K562 (cell line): ENCODE measurements at regions not wholly inside any gene's neighbourhood (a gene's known extent, or its start where the extent isn't known, plus 50 kb on each side); places are given as distances from the start of the nearest gene placed in this dataset.

Source experiments
- ATAC-seq: fragments of 200-7000 bp; cut with Tn5 transposase; 3 replicates; pipeline ENCODE4 v1.9.1; 2020; ENCODE audit warnings: moderate library complexity
- BruUV-seq: library from RNA; stranded (reverse); fragments of 400-500 nt; replicated peaks from 2 replicates; lab custom pipeline; 2021; lab: Mats Ljungman, UMichigan
- CTCF ChIA-PET: fragments of 300-600 bp; formaldehyde crosslinking; extraction: SDS; loops from one replicate; lab custom pipeline; 2021; ENCODE audit warnings: low intra/inter-chr PET ratio; lab: Yijun Ruan, JAX
- POLR2A ChIA-PET: fragments of 300-600, 350-650 bp; sonication (Branson Sonifier 250); formaldehyde crosslinking; extraction: SDS; loops from one replicate; lab custom pipeline; 2021; ENCODE audit warnings: antibody characterized with exemption, inconsistent platforms; lab: Yijun Ruan, JAX
- DNase-seq, 4 experiments: peaks; one replicate each; pipeline versions ENCODE4 v3.0.0 to v3.0.0-alpha.2; 2011 to 2018; ENCODE audit warnings: low spot score in 3 of 4, mixed read lengths in 3 of 4; ENCODE audit errors: extremely low read depth in 1 of 4
- FAIRE-seq: peaks from 2 replicates; lab custom pipeline; 2011; peaks lifted over from hg19 to GRCh38; lab: Jason Lieb, UNC
- H2AFZ ChIP-seq: 2 replicates; pipeline ENCODE4 v1.6.0; 2011; ENCODE audit warnings: low read depth, low read length, control low read depth, inconsistent platforms
- H3K27ac ChIP-seq: fragments of 200-600 bp; 3 replicates; pipeline ENCODE4 v1.8.0; 2011; ENCODE audit warnings: low read depth, mild to moderate bottlenecking, control low read depth, inconsistent platforms, low read length, moderate library complexity, mixed read lengths; ENCODE audit errors: extremely low read depth
- H3K27me3 ChIP-seq, 2 experiments: fragments of 300-600 bp in 1 of 2; 2 replicates in 1 of 2; 3 replicates in 1 of 2; pipeline versions ENCODE4 v1.6.0 to v1.8.0; 2011; ENCODE audit warnings: inconsistent platforms in 2 of 2, low read length in 2 of 2, mild to moderate bottlenecking in 1 of 2, mixed read lengths in 1 of 2, moderate library complexity in 1 of 2; ENCODE audit not compliant: control insufficient read depth in 2 of 2, insufficient read depth in 2 of 2
- H3K36me3 ChIP-seq: fragments of 300-600 bp; 3 replicates; pipeline ENCODE4 v1.8.0; 2011; ENCODE audit warnings: mild to moderate bottlenecking, low read length, inconsistent platforms; ENCODE audit not compliant: control insufficient read depth, insufficient read depth
- H3K4me1 ChIP-seq, 2 experiments: fragments of 200-600 bp in 1 of 2; replicated peaks in 1 of 2; 2 replicates in 1 of 2; 3 replicates in 1 of 2; pipeline versions ENCODE4 v1.5.1 to v1.8.0; 2011; ENCODE audit warnings: inconsistent platforms in 2 of 2, low read length in 2 of 2, mild to moderate bottlenecking in 1 of 2, mixed read lengths in 1 of 2, moderate library complexity in 1 of 2; ENCODE audit not compliant: control insufficient read depth in 2 of 2, insufficient read depth in 2 of 2
- H3K4me2 ChIP-seq: 2 replicates; pipeline ENCODE4 v1.6.1; 2011; ENCODE audit warnings: low read length, control low read depth, inconsistent platforms, mixed read lengths; ENCODE audit not compliant: insufficient read depth
- H3K4me3 ChIP-seq: fragments of 200-600 bp; sonication (generic), shearing (Covaris generic); 2 replicates; pipeline ENCODE4 v1.5.1; 2016; ENCODE audit warnings: control low read depth, inconsistent platforms
- H3K79me2 ChIP-seq: fragments of 200-600 bp; 3 replicates; pipeline ENCODE4 v1.8.0; 2011; ENCODE audit warnings: low read length, inconsistent platforms; ENCODE audit not compliant: control insufficient read depth, insufficient read depth
- H3K9ac ChIP-seq, 2 experiments: 2 replicates each; pipeline versions ENCODE4 v1.6.0 to v1.6.1; 2011; ENCODE audit warnings: low read depth in 2 of 2, low read length in 2 of 2, control low read depth in 1 of 2, inconsistent platforms in 1 of 2, mild to moderate bottlenecking in 1 of 2, mixed read lengths in 1 of 2; ENCODE audit not compliant: insufficient read depth in 1 of 2
- H3K9me1 ChIP-seq: one replicate; pipeline ENCODE4 v1.6.0; 2011; ENCODE audit warnings: inconsistent platforms, mild to moderate bottlenecking, low read length, moderate library complexity; ENCODE audit not compliant: control insufficient read depth, insufficient read depth
- H3K9me3 ChIP-seq: replicated peaks from 2 replicates; pipeline ENCODE4 v1.5.1; 2011; ENCODE audit warnings: low read depth, low read length, inconsistent platforms; ENCODE audit not compliant: control insufficient read depth, insufficient read depth
- H4K20me1 ChIP-seq: replicated peaks from 2 replicates; pipeline ENCODE4 v1.6.1; 2011; ENCODE audit warnings: low read length, inconsistent platforms, mixed read lengths; ENCODE audit not compliant: control insufficient read depth, insufficient read depth
- CBFB ChIP-seq: sonication (generic); formaldehyde crosslinking; IDR thresholded peaks from 2 replicates; pipeline ENCODE4 v1.4.0; 2020; ENCODE audit warnings: mild to moderate bottlenecking, missing genetic modification reagents
- ELF2 ChIP-seq: fragments of 250-450 bp; sonication (Bioruptor Pico); IDR thresholded peaks from 2 replicates; pipeline ENCODE4 v1.5.0; 2021; ENCODE audit warnings: mild to moderate bottlenecking
- HMGN3 ChIP-seq: IDR thresholded peaks from 2 replicates; pipeline ENCODE4 v1.6.1; 2011; ENCODE audit warnings: borderline replicate concordance, low read depth, mild to moderate bottlenecking, mixed read lengths, low read length; ENCODE audit not compliant: insufficient read length; ENCODE audit errors: extremely low read depth
- KAT2B ChIP-seq: IDR thresholded peaks from one replicate; pipeline ENCODE4 v1.6.1; 2012; ENCODE audit warnings: low read depth, mild to moderate bottlenecking, control low read depth, inconsistent platforms, low read length, moderate library complexity
- MYC ChIP-seq, 2 experiments: fragments of 250-450 bp in 1 of 2; sonication (Bioruptor Pico) in 1 of 2; IDR thresholded peaks; 2 replicates each; pipeline versions ENCODE4 v1.5.1 to v1.6.1; 2012 to 2021; ENCODE audit warnings: low read depth in 2 of 2, borderline replicate concordance in 1 of 2, improper control_type of control experiment in 1 of 2, low read length in 1 of 2, mild to moderate bottlenecking in 1 of 2, moderate library complexity in 1 of 2
- ZBTB17 ChIP-seq: fragments of 450-650 bp; formaldehyde crosslinking; IDR thresholded peaks from 2 replicates; pipeline ENCODE4 v1.4.0; 2020; ENCODE audit warnings: mild to moderate bottlenecking
- ZNF79 ChIP-seq: fragments of 250-450 bp; sonication (Bioruptor Pico); IDR thresholded peaks from 2 replicates; pipeline ENCODE4 v1.4.0; 2020; ENCODE audit warnings: low read depth, mild to moderate bottlenecking, moderate library complexity
- WGBS: fragments of 100-300 bp; shearing (Covaris generic); methylation state at CpG from one replicate; pipeline ENCODE4 v1.1.6; 2016; ENCODE audit warnings: low coverage, mixed read lengths; ENCODE audit not compliant: insufficient coverage; ENCODE audit errors: missing lambda C conversion rate; 5-methylcytosine and 5-hydroxymethylcytosine counted together
- in situ Hi-C: fragments of 300-500 bp; cut with MboI; formaldehyde crosslinking; loops from 4 replicates; pipeline ENCODE4 v1.15.0; 2018; ENCODE audit warnings: inconsistent platforms, mixed read lengths
- intact Hi-C: fragments of 100-400 bp; cut with micrococcal nuclease; formaldehyde crosslinking; loops from 2 replicates; pipeline ENCODE4 v1.14.2; 2022

DNA sequence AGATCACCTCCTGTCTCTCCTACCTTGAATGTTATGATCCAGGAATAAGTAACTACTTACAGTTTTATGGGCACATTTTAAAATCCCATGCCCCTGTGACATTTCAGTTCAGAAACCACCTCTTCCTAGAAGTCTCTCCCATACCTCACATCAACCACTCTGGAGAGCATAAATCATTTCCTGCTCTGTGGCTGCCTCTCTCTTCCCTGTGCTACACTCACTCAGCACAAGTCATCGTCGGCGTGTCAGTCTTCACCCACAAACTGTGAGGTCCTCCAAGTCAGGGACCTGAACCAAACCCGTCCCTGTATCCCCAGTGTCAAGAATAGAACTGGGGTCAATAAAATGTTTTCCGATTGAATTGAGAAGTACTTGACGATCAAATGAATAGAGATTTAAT is 863.3 kb downstream of the BCL11B start (continued):
- TF ChIP-seq ZBTB17 (CRISPR knock-in tag) (no peak), ELF2 (no peak), KAT2B (no peak)
- TF ChIP-seq, all 486 proteins: peak for 0

DNA sequence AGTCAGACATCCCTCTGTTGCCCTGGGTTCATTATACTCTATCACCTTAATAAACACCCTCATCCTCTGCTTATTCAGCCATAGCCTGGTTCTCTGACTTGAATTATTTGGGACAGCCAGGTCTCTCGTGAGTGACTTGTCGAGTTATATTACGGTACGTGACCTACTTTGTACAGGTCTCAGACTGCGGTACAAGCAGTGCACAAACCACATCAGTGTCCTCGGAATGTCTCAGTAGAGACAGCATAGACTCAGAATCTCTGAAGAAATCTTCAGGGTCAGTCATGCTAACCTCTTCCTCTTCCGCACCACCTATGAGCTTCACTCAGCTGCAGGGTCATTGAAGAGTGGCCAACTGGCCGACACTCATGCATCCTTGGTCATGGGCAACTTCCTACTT is 860.8 kb downstream of the BCL11B start:
- Histone ChIP-seq H3K9me1 (no peaks in the 10 kb centered on the region), H3K27ac (no peak overlapping the region), H3K9ac (no peak overlapping the region), H3K4me3 (no peak overlapping the region), H3K4me1 (no peaks in the 10 kb centered on the region), H4K20me1 (no peaks in the 10 kb centered on the region), H3K9me3 (no peaks in the 10 kb centered on the region; the same call in 1 of the 2 replicates), H3K79me2 (no peaks in the 10 kb centered on the region), H3K4me2 (no peak overlapping the region), H2AFZ (no peak overlapping the region), H3K36me3 (no peaks in the 10 kb centered on the region), H3K27me3 (no peaks in the 10 kb centered on the region)
- 4% methylated on average over 7 of the region's 8 CpGs for WGBS
- POLR2A ChIA-PET, result no interaction called here
- FAIRE-seq, result no peak
- no peak for DNase-seq
- intact Hi-C loops (no loop called here), in situ Hi-C loops (no loop called here)
- no peak for ATAC-seq
- TF ChIP-seq HMGN3 (no peak), CBFB (no peak), MYC (IDR thresholded peaks at IDR 0.05; ENCODE audit: low read depth, low read length) (no peak), MYC (CRISPR knock-in tag; IDR thresholded peaks at IDR 0.05; ENCODE audit: borderline replicate concordance, low read depth) (no peak), ZNF79 (CRISPR knock-in tag) (no peak), ZBTB17 (CRISPR knock-in tag) (no peak)
- no TSS peak for BruUV-seq
- CTCF ChIA-PET, result no interaction called here
